Glomerular visceral epithelial cell (primary cell): ENCODE measurements at regions not wholly inside any gene's neighbourhood (a gene's known extent, or its start where the extent isn't known, plus 50 kb on each side); places are given as distances from the start of the nearest gene placed in this dataset.

Source experiments
- DNase-seq: peaks from one replicate; pipeline ENCODE4 v3.0.0-alpha.2; 2016; ENCODE audit errors: extremely low spot score

- no peak for DNase-seq
These were observed 108.4 kb upstream of the TNFAIP3 start for GRCh38 chr6:137758661-137759060.

DNA sequence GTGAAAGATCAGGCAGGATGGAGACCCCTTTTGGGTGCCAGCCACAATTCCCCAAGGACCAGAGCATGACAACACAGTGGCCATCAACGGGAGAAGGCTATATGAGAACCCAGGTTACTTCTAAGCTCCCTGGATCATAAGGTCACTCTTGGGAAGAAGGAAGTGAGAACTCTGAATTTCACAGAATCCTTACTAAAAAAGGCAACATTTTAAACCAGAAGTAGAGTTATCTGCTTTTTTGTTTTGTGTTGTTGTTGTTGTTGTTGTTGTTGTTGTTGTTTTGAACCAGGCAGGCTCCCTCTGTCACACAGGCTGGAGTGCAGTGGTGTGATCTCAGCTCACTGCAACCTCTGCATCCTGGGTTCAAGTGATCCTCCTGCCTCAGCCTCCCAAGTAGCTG lies 107.4 kb upstream of the TNFAIP3 start:
- DNase-seq, result no peak

- no peak for DNase-seq
These were observed 106.0 kb upstream of the TNFAIP3 start for GRCh38 chr6:137761072-137761471.

DNA sequence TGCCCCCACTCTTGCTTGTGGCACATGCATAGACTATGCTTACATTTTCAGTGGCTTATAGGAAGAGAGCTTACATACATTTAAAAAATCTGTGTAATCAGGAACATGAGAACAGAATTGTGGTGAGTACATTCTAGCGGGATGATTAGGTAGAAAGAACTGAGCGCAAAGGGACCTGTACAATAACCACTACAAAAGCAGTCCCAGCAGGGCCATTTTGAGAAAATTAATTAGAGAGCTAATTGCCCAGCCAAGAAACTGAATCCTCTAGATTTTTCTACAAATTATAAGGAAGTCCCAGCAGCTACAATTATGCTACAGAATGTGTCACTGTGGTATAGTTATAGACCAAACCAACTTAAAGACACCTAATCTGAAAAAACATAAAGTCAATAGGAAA lies 105.6 kb upstream of the TNFAIP3 start:
- DNase-seq, result no peak

- DNase-seq, result no peak
These were observed 104.6 kb upstream of the TNFAIP3 start for GRCh38 chr6:137762168-137763090.

GRCh38 chr6:137763436-137763835 lies 103.6 kb upstream of the TNFAIP3 start:
- no peak for DNase-seq

GRCh38 chr6:137763886-137764285 lies 103.2 kb upstream of the TNFAIP3 start:
- DNase-seq, result no peak

DNA sequence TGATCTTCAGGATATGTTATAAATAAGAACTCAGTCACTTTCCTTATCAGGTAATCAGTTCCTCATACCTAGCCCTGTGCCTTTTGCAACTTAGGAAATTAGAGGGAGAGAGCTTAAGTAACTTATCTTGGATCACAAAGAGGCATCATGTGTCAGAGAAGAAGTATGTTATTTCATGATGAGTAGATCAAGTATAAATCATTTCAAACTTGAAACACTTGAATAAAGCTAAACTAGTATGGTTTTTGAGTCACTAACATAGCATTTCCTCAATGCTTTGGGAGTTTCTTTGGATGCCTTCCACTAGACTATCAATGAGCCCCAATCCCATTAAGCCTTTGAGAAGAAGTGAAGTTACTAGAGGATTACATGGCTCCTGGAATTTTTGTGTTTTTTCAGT lies 102.6 kb upstream of the TNFAIP3 start:
- DNase-seq, result peak; percentile 42

- DNase-seq, result no peak
These were observed 102.0 kb upstream of the TNFAIP3 start for GRCh38 chr6:137765059-137765458.

- no peak for DNase-seq
These were observed 100.3 kb upstream of the TNFAIP3 start for GRCh38 chr6:137766596-137767370.

- no peak for DNase-seq
These were observed 99.6 kb upstream of the TNFAIP3 start for GRCh38 chr6:137767465-137767864.

- no peak for DNase-seq
These were observed 99.0 kb upstream of the TNFAIP3 start for GRCh38 chr6:137767911-137768690.

GRCh38 chr6:137768935-137769334 lies 98.1 kb upstream of the TNFAIP3 start:
- no peak for DNase-seq

- no peak for DNase-seq
These were observed 97.2 kb upstream of the TNFAIP3 start for GRCh38 chr6:137769797-137770362.

DNA sequence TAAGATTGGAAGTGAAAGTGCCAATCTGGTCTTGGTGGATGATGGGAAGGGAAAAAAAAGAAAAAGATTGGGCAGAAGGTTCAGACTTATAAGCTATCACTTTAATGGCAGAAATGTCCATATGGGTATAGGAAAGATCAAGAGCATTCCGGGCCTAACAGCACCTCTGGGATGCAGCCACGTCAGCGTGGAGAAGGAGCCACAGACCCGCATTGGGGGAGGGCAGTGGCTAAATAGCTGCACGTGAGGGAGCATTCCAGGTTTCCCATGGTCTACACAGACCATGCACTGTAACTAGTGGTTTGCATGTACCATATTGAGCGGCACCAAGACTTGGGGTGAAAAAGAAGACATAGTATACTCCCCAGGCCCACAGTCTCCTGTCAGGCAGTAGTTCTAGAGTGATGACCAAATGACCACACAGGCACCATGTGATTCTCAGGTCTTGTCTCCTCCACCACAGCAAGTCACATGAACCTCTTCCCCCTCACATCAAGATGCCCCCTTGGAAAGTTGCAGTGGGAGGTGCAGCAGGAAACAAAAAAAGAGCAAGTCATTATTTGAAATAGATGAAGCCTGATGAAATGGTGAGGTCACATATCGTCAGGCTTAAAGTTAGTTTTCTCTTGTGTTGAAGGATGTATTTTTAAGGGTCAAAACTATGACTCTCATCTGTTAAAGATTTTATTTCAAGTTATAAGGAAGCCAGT lies 94.4 kb upstream of the TNFAIP3 start:
- DNase-seq, result no peak

DNA sequence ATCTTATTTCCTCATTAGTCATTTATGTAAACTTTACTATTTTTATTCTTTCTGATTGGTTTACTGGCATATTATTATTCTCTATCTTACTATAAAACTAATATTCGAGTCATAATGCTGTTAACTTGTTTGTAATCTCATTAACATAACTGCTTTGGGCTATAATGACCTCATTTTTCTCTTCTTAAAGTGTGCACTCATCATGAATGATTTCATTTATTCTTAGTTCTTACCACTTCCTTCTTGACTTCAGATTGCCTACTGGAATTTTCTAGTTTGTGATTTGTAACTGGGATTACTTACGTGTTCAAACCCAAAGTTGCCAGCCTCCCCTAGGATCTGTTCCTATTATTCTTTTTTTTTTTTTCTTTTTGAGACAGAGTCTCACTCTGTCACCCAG lies 91.8 kb upstream of the TNFAIP3 start:
- DNase-seq, result no peak

DNA sequence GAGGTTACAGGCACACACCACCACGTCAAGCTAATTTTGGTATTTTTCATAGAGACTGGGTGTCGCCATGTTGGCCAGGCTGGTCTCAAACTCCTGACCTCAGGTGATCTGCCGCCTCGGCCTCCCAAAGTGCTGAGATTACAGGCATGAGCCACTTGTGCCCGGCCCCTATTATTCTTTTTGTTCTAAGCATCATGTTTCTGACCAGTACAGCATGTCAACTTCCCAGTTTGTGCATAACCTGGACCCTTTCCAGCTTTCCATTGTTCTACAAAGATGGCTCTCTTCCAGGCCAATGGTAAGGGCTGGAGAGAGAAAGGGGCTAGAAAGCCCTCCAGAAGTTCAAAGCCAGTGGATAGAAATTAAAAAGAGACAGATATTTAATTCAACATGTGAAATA lies 91.3 kb upstream of the TNFAIP3 start:
- no peak for DNase-seq

DNA sequence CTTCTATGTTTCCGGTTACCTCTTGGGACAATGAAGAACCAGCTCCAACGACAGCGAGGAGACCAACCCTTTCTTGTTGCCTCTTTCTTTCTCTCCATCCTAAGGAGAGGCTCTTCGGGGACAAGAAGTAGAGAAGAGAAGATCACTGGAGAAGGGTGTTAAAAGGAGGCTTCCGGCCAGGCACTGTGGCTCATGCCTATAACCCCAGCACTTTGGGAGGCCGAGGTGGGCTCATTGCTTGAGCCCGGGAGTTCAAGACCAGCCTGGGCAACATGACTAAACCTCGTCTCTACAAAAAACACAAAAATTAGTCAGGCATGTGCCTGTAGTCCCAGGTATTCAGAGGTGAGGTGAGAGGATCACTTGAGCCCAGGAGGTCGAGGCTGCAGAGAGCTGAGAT lies 90.8 kb upstream of the TNFAIP3 start:
- no peak for DNase-seq

DNA sequence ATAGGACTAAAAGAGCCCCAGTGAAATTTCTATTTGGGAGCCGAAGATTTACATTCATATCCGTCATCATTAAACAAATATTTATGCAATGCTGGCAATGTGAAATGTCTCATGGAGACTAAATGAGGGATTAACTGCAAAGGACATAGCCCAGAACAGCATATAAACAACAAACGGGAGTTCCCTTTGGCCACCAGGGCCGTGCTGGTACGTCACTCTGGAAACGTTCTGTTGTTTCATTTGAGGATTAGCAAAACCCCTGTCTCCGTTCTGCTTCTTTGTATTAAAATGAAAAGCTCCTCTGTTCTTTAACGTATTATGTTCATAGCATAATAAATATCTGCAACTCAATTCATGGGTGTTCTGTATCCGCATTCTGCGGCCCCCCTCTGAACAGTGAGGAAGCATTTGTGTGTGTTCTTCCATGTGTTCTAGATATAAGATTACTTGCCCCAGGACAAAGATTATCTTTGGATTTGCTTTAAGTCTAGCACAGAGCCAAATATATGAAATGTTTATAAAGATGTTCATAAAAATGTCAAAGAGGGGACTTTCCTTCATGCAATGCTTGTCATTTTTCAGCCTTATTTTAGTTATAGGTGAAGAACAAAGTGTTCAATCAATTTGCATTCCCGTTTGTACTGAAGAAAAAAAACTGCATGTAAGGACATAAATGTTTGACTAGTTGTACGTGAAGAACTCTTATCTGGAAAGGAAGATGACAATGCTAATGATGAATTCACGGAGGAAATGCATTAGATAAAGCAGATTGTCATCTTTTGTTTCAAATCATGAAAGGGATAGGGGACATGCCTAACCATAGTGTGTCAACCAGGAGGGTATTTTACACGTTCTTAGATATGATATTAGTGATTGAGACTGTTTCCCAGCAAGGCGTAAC lies 90.0 kb upstream of the TNFAIP3 start:
- DNase-seq, result no peak

DNA sequence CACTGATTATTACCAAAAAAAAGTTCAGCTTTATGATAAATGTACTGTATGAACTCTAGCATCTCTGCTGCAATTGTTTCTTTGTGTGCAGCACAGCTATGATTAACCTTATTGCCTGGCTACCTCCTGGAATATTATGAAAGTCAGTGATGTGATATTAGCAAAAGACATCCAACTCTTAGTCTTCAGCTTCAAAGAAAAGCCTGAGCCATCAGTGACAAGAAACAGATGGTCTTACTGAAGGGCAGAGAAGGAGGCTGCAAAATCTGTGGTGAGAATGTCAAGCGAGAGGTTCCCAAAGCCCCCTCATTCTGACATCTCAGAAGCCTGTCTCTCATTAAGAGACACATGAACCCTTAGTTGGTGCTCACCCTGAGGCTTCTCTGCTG lies 89.4 kb upstream of the TNFAIP3 start:
- no peak for DNase-seq
